HUES48 (cell line): ENCODE measurements at regions not wholly inside any gene's neighbourhood (a gene's known extent, or its start where the extent isn't known, plus 50 kb on each side); places are given as distances from the start of the nearest gene placed in this dataset.

Experiments
- H3K27ac ChIP-seq: one replicate; pipeline ENCODE4 v1.7.0; 2013; ENCODE audit warnings: low read depth, low read length, inconsistent platforms
- H3K27me3 ChIP-seq: 2 replicates; pipeline ENCODE4 v1.6.1; 2013; ENCODE audit warnings: mild to moderate bottlenecking, low read length; ENCODE audit not compliant: control insufficient read depth, insufficient read depth
- H3K36me3 ChIP-seq: 2 replicates; pipeline ENCODE4 v1.6.1; 2013; ENCODE audit warnings: low read length; ENCODE audit not compliant: control insufficient read depth, insufficient read depth
- H3K4me1 ChIP-seq: 2 replicates; pipeline ENCODE4 v1.6.1; 2013; ENCODE audit warnings: mild to moderate bottlenecking, low read length; ENCODE audit not compliant: control insufficient read depth, insufficient read depth
- H3K4me3 ChIP-seq: 2 replicates; pipeline ENCODE4 v1.5.1; 2013; ENCODE audit warnings: mild to moderate bottlenecking, low read depth, low read length
- H3K9ac ChIP-seq: 2 replicates; pipeline ENCODE4 v1.6.1; 2013; ENCODE audit warnings: mild to moderate bottlenecking, low read depth, low read length, moderate library complexity
- H3K9me3 ChIP-seq: 2 replicates; pipeline ENCODE4 v1.6.1; 2013; ENCODE audit warnings: low read length; ENCODE audit not compliant: control insufficient read depth, insufficient read depth

DNA sequence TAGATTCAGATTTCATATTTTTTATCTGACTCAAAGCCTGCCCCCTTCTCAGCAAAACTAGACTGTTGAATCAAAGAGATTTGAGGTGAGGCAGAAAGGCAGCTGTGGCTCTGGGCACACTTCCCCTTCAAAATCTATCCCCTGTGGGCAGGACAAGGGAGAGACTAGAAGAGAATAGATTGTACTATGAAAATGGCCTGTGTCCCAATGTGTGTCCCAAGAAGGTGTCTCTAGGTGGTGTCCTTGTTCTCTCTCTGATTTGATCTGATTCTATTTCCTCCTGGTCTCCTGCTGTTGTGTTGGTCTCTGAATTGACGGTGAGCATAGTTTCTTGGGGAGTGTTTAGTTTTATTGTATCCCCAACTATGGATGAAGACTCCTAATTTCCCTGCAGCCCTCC is 565.8 kb upstream of the ATP2B1 start:
- Histone ChIP-seq H3K9ac (no peak overlapping the region), H3K27ac (no peak overlapping the region), H3K27me3 (no peaks in the 10 kb centered on the region), H3K4me1 (no peaks in the 10 kb centered on the region), H3K9me3 (no peaks in the 10 kb centered on the region), H3K36me3 (no peaks in the 10 kb centered on the region), H3K4me3 (no peak overlapping the region)

DNA sequence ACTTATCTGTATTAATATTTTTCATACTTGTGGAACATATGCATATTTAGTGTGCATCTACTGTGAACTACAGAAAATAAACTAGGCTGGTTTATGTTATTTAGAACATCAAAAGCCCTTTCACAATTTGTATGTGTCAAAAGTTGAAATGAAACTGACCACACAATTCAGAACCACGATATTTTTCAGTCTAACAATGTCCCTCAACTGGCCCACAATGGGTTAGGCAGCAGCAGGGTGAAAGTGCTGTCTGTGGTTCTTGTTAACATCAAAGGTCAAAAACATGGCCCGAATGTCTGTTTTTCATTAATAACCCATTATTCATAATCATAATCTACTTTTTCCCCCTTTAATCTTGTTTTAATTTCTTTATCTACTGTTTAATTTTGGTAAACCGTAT is 559.9 kb upstream of the ATP2B1 start:
- Histone ChIP-seq H3K27me3 (no peaks in the 10 kb centered on the region), H3K27ac (no peak overlapping the region), H3K4me3 (no peak overlapping the region), H3K9ac (no peak overlapping the region), H3K36me3 (no peaks in the 10 kb centered on the region), H3K4me1 (no peaks in the 10 kb centered on the region), H3K9me3 (no peaks in the 10 kb centered on the region)

DNA sequence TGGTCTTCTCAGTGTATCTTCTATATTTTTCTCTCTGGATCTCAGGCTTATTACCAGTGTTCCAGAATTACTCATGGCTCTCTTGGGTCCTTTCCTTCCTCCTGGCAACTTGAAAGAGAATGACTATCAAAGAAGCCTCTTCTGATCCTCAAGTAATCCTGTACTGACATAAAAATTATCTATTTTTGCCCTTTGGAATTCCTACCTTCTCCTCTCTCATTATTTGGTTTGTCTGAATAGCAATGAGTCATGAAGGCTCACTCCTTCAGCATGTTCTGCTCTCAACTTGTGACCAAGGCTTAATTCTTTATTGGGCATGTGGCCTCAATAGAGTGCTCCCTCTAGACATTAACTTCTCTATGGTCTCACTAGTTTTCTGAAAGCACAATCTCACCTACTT is 553.6 kb upstream of the ATP2B1 start:
- H3K9ac ChIP-seq, result no peak overlapping the region
- H3K27me3 ChIP-seq, result no peaks in the 10 kb centered on the region
- H3K4me3 ChIP-seq, result no peak overlapping the region
- H3K9me3 ChIP-seq, result no peaks in the 10 kb centered on the region
- no peaks in the 10 kb centered on the region for H3K4me1 ChIP-seq
- no peak overlapping the region for H3K27ac ChIP-seq
- no peaks in the 10 kb centered on the region for H3K36me3 ChIP-seq

- Histone ChIP-seq H3K36me3 (no peaks in the 10 kb centered on the region), H3K27ac (no peak overlapping the region), H3K9me3 (no peaks in the 10 kb centered on the region), H3K9ac (no peak overlapping the region), H3K27me3 (no peaks in the 10 kb centered on the region), H3K4me1 (no peaks in the 10 kb centered on the region), H3K4me3 (no peak overlapping the region)
Observed at GRCh38 chr12:90261283-90261682, 552.6 kb upstream of the ATP2B1 start.

DNA sequence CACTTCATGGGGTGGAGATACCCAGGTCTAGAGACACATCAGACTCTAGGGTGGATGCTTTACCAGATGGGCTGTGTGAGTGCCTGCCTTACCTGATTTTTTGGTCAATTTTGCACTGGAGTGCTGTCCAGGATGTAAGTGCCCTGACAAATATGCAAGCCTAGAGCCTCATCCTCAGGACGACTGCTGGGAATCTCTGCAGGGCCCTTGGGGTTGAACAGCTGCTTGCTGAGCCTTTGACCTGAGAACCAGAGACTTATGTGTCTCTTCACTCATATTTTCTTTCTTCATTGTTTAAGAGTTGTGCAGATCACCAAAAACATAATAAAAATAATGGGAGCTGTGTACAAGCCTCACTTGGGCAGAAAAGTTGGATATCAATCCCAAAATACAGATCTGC is 551.5 kb upstream of the ATP2B1 start:
- H3K9ac ChIP-seq, result no peak overlapping the region
- no peak overlapping the region for H3K27ac ChIP-seq
- no peaks in the 10 kb centered on the region for H3K9me3 ChIP-seq
- H3K27me3 ChIP-seq, result no peaks in the 10 kb centered on the region
- H3K4me3 ChIP-seq, result no peak overlapping the region
- H3K4me1 ChIP-seq, result no peaks in the 10 kb centered on the region
- no peaks in the 10 kb centered on the region for H3K36me3 ChIP-seq

- no peaks in the 10 kb centered on the region for H3K36me3 ChIP-seq
- no peaks in the 10 kb centered on the region for H3K9me3 ChIP-seq
- no peak overlapping the region for H3K9ac ChIP-seq
- H3K27me3 ChIP-seq, result no peaks in the 10 kb centered on the region
- H3K4me3 ChIP-seq, result no peak overlapping the region
- no peak overlapping the region for H3K27ac ChIP-seq
- no peaks in the 10 kb centered on the region for H3K4me1 ChIP-seq
Observed at GRCh38 chr12:90257927-90258624, 549.4 kb upstream of the ATP2B1 start.

- H3K27me3 ChIP-seq, result no peaks in the 10 kb centered on the region
- 0 out of 2 replicates have a peak, but pooled peaks cover 3% of the 10 kb centered on the region for H3K4me1 ChIP-seq
- H3K36me3 ChIP-seq, result no peaks in the 10 kb centered on the region
- no peaks in the 10 kb centered on the region for H3K9me3 ChIP-seq
- no peak overlapping the region for H3K9ac ChIP-seq
- H3K27ac ChIP-seq, result no peak overlapping the region
- H3K4me3 ChIP-seq, result no peak overlapping the region
Observed at GRCh38 chr12:90254796-90255195, 546.2 kb upstream of the ATP2B1 start.

DNA sequence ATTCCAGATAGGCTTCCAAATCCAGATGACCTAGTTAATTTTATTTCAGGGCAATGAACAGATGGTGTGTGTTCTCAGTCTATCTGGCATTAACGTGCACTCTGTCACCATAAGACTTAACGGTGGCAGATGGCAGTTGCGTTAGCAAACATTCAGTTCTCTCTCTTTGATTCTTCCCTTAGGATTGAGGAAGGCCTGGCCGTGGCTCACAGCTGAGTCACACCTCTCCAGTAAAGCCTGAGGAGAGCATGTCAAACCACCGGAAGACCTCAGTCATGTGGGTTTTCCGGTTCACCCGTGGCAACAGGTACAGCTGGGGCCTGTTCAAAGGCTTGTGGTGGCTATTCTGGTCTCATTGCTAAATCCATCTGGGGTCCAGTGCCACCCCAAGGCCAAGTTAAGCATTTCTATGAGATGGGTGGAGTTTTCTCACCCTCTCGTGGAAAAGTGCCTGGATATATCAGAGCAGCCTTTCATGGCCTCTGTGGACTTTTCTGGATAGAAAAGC is 545.1 kb upstream of the ATP2B1 start:
- no peak overlapping the region for H3K27ac ChIP-seq
- H3K9me3 ChIP-seq, result no peaks in the 10 kb centered on the region
- H3K9ac ChIP-seq, result no peak overlapping the region
- H3K4me3 ChIP-seq, result no peak overlapping the region
- H3K36me3 ChIP-seq, result no peaks in the 10 kb centered on the region
- H3K4me1 ChIP-seq, result 0 out of 2 replicates have a peak, but pooled peaks cover 3% of the 10 kb centered on the region
- H3K27me3 ChIP-seq, result no peaks in the 10 kb centered on the region

GRCh38 chr12:90253136-90253535 is 544.5 kb upstream of the ATP2B1 start:
- Histone ChIP-seq H3K4me1 (0 out of 2 replicates have a peak, but pooled peaks cover 3% of the 10 kb centered on the region), H3K4me3 (no peak overlapping the region), H3K36me3 (no peaks in the 10 kb centered on the region), H3K27me3 (no peaks in the 10 kb centered on the region), H3K9ac (no peak overlapping the region), H3K9me3 (no peaks in the 10 kb centered on the region), H3K27ac (no peak overlapping the region)

DNA sequence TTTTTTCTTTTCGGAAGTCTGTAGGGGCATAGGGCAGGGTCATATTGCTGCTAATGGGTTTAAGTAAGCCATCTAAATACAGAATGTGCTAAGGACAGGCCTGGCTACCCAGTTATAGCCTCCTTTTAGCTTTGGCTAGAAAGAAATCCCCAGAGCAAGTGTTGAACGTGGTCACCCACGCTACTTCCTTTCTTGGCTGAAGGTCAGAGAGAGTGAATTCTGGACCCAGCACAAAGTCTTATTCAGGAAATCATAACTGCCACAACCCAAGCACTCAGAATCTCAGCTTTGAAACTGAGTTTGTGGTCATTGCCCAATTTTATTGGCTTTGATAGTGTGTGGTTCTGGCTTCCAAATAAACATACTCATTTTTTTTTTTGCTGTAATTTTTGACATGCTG is 542.1 kb upstream of the ATP2B1 start:
- Histone ChIP-seq H3K36me3 (no peaks in the 10 kb centered on the region), H3K9me3 (no peaks in the 10 kb centered on the region), H3K9ac (no peak overlapping the region), H3K27ac (no peak overlapping the region), H3K4me3 (no peak overlapping the region), H3K4me1 (0 out of 2 replicates have a peak, but pooled peaks cover 3% of the 10 kb centered on the region), H3K27me3 (no peaks in the 10 kb centered on the region)

- no peaks in the 10 kb centered on the region for H3K36me3 ChIP-seq
- no peaks in the 10 kb centered on the region for H3K9me3 ChIP-seq
- no peak overlapping the region for H3K27ac ChIP-seq
- no peak overlapping the region for H3K4me3 ChIP-seq
- H3K4me1 ChIP-seq, result 0 out of 2 replicates have a peak, but pooled peaks cover 3% of the 10 kb centered on the region
- H3K9ac ChIP-seq, result no peak overlapping the region
- no peaks in the 10 kb centered on the region for H3K27me3 ChIP-seq
Observed at GRCh38 chr12:90250042-90250441, 541.4 kb upstream of the ATP2B1 start.
